Astrocyte (in vitro differentiated cells and primary cell): ENCODE measurements at regions not wholly inside any gene's neighbourhood (a gene's known extent, or its start where the extent isn't known, plus 50 kb on each side); places are given as distances from the start of the nearest gene placed in this dataset.

ENCODE experiments used
- DNase-seq: peaks from one replicate; pipeline ENCODE4 v3.0.0-alpha.2; 2010; ENCODE audit warnings: low read depth
- FAIRE-seq: peaks from 2 replicates; lab custom pipeline; 2011; peaks lifted over from hg19 to GRCh38; lab: Jason Lieb, UNC
- H2AFZ ChIP-seq: 2 replicates; pipeline ENCODE4 v1.6.0; 2012; ENCODE audit warnings: low read depth, low read length, inconsistent platforms
- H3K27ac ChIP-seq: 2 replicates; pipeline ENCODE4 v1.5.1; 2011; ENCODE audit warnings: low read depth, low read length, inconsistent platforms
- H3K27me3 ChIP-seq: 2 replicates; pipeline ENCODE4 v1.6.0; 2011; ENCODE audit warnings: low read length, inconsistent platforms; ENCODE audit not compliant: insufficient read depth
- H3K36me3 ChIP-seq: 2 replicates; pipeline ENCODE4 v1.5.1; 2011; ENCODE audit warnings: low read length, inconsistent platforms; ENCODE audit not compliant: insufficient read depth
- H3K4me1 ChIP-seq: 2 replicates; pipeline ENCODE4 v1.5.1; 2011; ENCODE audit warnings: low read length, inconsistent platforms; ENCODE audit not compliant: insufficient read depth
- H3K4me2 ChIP-seq: 2 replicates; pipeline ENCODE4 v1.6.0; 2012; ENCODE audit warnings: low read length, inconsistent platforms
- H3K4me3 ChIP-seq: 2 replicates; pipeline ENCODE4 v1.5.1; 2011; ENCODE audit warnings: low read depth, mild to moderate bottlenecking, low read length, inconsistent platforms; ENCODE audit not compliant: insufficient read depth
- H3K79me2 ChIP-seq: 2 replicates; pipeline ENCODE4 v1.6.0; 2012; ENCODE audit warnings: mild to moderate bottlenecking, low read length, inconsistent platforms; ENCODE audit not compliant: insufficient read depth
- H3K9ac ChIP-seq: 2 replicates; pipeline ENCODE4 v1.6.0; 2012; ENCODE audit warnings: mild to moderate bottlenecking, low read length, inconsistent platforms
- H3K9me3 ChIP-seq: 2 replicates; pipeline ENCODE4 v1.5.1; 2012; ENCODE audit warnings: low read depth, mild to moderate bottlenecking, low read length, inconsistent platforms; ENCODE audit not compliant: insufficient read depth
- H4K20me1 ChIP-seq: 2 replicates; pipeline ENCODE4 v1.6.0; 2012; ENCODE audit warnings: low read length, inconsistent platforms; ENCODE audit not compliant: insufficient read depth
- H3K27ac Mint-ChIP-seq: one replicate; pipeline ENCODE4 v1.8.0; 2021; ENCODE audit warnings: mild to moderate bottlenecking, mixed read lengths; ENCODE audit not compliant: unreplicated experiment
- H3K27me3 Mint-ChIP-seq: one replicate; pipeline ENCODE4 v1.8.0; 2021; ENCODE audit warnings: low read depth, mixed read lengths; ENCODE audit not compliant: unreplicated experiment
- H3K36me3 Mint-ChIP-seq: one replicate; pipeline ENCODE4 v1.8.0; 2021; ENCODE audit warnings: low read depth, mixed read lengths; ENCODE audit not compliant: unreplicated experiment
- H3K4me1 Mint-ChIP-seq: one replicate; pipeline ENCODE4 v1.8.0; 2021; ENCODE audit warnings: low read depth, mixed read lengths; ENCODE audit not compliant: unreplicated experiment
- H3K4me3 Mint-ChIP-seq: one replicate; pipeline ENCODE4 v1.8.0; 2021; ENCODE audit warnings: mild to moderate bottlenecking, moderate library complexity, mixed read lengths; ENCODE audit not compliant: unreplicated experiment
- H3K9me3 Mint-ChIP-seq: one replicate; pipeline ENCODE4 v1.8.0; 2021; ENCODE audit warnings: mild to moderate bottlenecking, mixed read lengths; ENCODE audit not compliant: unreplicated experiment
- EZH2 ChIP-seq: IDR thresholded peaks from 2 replicates; pipeline ENCODE4 v1.6.1; 2012; ENCODE audit warnings: mild to moderate bottlenecking, low read length, inconsistent platforms; ENCODE audit not compliant: insufficient read depth
- TF ChIP-seq, protein P1 (sequence below): IDR thresholded peaks from 2 replicates; pipeline ENCODE4 v1.5.1; 2011; ENCODE audit warnings: low read depth, mild to moderate bottlenecking, inconsistent platforms, low read length, moderate library complexity; ENCODE audit not compliant: insufficient read depth

DNA sequence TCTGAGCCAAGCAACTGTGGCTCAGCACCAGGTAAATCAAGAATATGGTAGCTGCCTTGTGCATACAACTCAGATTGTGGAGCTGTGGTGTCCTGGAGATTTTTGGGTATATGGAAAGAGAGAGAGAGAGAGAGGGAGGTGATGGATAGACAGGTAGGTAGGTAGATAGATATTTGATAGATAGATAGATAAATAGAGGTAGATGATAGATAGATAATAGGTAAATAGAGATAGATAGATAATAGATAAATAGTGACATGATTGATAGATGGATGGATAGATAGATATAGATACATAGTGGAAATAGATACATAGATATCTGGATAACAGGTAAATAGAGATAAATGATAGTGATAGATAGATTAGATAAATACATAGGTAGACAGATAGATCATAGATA is 206.3 kb downstream of the KLF6 start:
- H3K4me2 ChIP-seq, result no peak overlapping the region
- TF ChIP-seq EZH2, result no peak
- TF ChIP-seq, protein P1, sequence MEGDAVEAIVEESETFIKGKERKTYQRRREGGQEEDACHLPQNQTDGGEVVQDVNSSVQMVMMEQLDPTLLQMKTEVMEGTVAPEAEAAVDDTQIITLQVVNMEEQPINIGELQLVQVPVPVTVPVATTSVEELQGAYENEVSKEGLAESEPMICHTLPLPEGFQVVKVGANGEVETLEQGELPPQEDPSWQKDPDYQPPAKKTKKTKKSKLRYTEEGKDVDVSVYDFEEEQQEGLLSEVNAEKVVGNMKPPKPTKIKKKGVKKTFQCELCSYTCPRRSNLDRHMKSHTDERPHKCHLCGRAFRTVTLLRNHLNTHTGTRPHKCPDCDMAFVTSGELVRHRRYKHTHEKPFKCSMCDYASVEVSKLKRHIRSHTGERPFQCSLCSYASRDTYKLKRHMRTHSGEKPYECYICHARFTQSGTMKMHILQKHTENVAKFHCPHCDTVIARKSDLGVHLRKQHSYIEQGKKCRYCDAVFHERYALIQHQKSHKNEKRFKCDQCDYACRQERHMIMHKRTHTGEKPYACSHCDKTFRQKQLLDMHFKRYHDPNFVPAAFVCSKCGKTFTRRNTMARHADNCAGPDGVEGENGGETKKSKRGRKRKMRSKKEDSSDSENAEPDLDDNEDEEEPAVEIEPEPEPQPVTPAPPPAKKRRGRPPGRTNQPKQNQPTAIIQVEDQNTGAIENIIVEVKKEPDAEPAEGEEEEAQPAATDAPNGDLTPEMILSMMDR, result no peak
- peaks cover 1% of the 10 kb centered on the region for H3K27me3 Mint-ChIP-seq

GRCh38 chr10:3578159-3578558 is 206.8 kb downstream of the KLF6 start:
- Mint-ChIP-seq H3K4me1 (peaks cover 5% of the 10 kb centered on the region), H3K4me3 (no peak overlapping the region), H3K27ac (no peak overlapping the region), H3K9me3 (no peaks in the 10 kb centered on the region), H3K36me3 (no peaks in the 10 kb centered on the region), H3K27me3 (peaks cover 1% of the 10 kb centered on the region)
- FAIRE-seq, result no peak
- H3K27me3 ChIP-seq, result no peaks in the 10 kb centered on the region
- no peak overlapping the region for H3K9ac ChIP-seq
- H3K36me3 ChIP-seq, result no peaks in the 10 kb centered on the region
- H4K20me1 ChIP-seq, result no peaks in the 10 kb centered on the region
- H2AFZ ChIP-seq, result no peak overlapping the region
- H3K4me1 ChIP-seq, result no peaks in the 10 kb centered on the region
- no peak overlapping the region for H3K4me3 ChIP-seq
- DNase-seq, result no peak
- H3K27ac ChIP-seq, result no peak overlapping the region
- H3K9me3 ChIP-seq, result no peaks in the 10 kb centered on the region
- TF ChIP-seq, protein P1, result no peak
- no peak for TF ChIP-seq EZH2
- no peak overlapping the region for H3K4me2 ChIP-seq
- no peaks in the 10 kb centered on the region for H3K79me2 ChIP-seq

More for the DNA sequence above, 206.3 kb downstream of the KLF6 start:
- no peak overlapping the region for H3K27ac Mint-ChIP-seq
- Histone ChIP-seq H3K4me3 (no peak overlapping the region), H3K9me3 (no peaks in the 10 kb centered on the region), H4K20me1 (no peaks in the 10 kb centered on the region), H2AFZ (no peak overlapping the region), H3K27me3 (no peaks in the 10 kb centered on the region), H3K4me1 (no peaks in the 10 kb centered on the region), H3K27ac (no peak overlapping the region), H3K9ac (no peak overlapping the region), H3K36me3 (no peaks in the 10 kb centered on the region), H3K79me2 (no peaks in the 10 kb centered on the region)
- H3K4me1 Mint-ChIP-seq, result peaks cover 5% of the 10 kb centered on the region
- H3K4me3 Mint-ChIP-seq, result no peak overlapping the region
- no peak for FAIRE-seq
- H3K9me3 Mint-ChIP-seq, result no peaks in the 10 kb centered on the region
- DNase-seq, result no peak
- H3K36me3 Mint-ChIP-seq, result no peaks in the 10 kb centered on the region

DNA sequence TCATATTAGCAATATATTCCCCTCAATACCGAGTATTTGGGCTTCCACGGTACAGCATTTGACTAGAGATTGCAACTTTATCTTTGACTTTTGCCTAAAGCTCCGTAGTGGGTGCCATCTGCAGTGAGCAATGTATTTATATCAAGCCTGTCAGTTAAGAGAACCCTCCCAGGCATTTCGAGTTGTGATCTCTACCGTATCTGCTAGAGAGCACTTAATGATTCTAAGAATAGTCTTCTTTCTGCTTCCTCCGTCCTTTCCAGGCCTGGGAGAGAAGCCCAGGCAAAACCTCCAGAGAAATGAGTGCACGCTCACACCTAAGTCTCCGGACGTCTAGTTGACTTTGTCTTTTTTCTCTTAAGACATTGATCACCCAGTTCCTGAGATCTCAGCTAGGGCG is 210.6 kb downstream of the KLF6 start:
- H3K4me1 Mint-ChIP-seq, result peaks cover 5% of the 10 kb centered on the region
- H3K9me3 Mint-ChIP-seq, result no peaks in the 10 kb centered on the region
- Histone ChIP-seq H3K27ac (no peak overlapping the region), H3K27me3 (no peaks in the 10 kb centered on the region), H4K20me1 (no peaks in the 10 kb centered on the region), H2AFZ (no peak overlapping the region), H3K36me3 (no peaks in the 10 kb centered on the region), H3K79me2 (no peaks in the 10 kb centered on the region), H3K4me1 (no peaks in the 10 kb centered on the region), H3K4me2 (no peak overlapping the region), H3K9me3 (no peaks in the 10 kb centered on the region), H3K9ac (no peak overlapping the region), H3K4me3 (no peak overlapping the region)
- H3K4me3 Mint-ChIP-seq, result no peak overlapping the region
- H3K27ac Mint-ChIP-seq, result no peak overlapping the region
- DNase-seq (no peak), FAIRE-seq (no peak)
- peaks cover 2% of the 10 kb centered on the region for H3K27me3 Mint-ChIP-seq
- no peak for TF ChIP-seq EZH2
- TF ChIP-seq, protein P1, result no peak
- H3K36me3 Mint-ChIP-seq, result no peaks in the 10 kb centered on the region
